GM18868 (cell line): ENCODE measurements at regions not wholly inside any gene's neighbourhood (a gene's known extent, or its start where the extent isn't known, plus 50 kb on each side); places are given as distances from the start of the nearest gene placed in this dataset.

Experiments used
- ATAC-seq: cut with Tn5 transposase; IDR thresholded peaks from one replicate; pipeline ENCODE4 v1.9.1; 2021; ENCODE audit warnings: mild to moderate bottlenecking, moderate library complexity; ENCODE audit not compliant: unreplicated experiment

- ATAC-seq, result no peak
These were observed 57.0 kb upstream of the MSN start for GRCh38 chrX:65610481-65610880.

- no peak for ATAC-seq
These were observed 57.4 kb upstream of the MSN start for GRCh38 chrX:65610040-65610439.

- no peak for ATAC-seq
These were observed 58.2 kb upstream of the MSN start for GRCh38 chrX:65609237-65609636.

GRCh38 chrX:65608026-65608425 lies 59.4 kb upstream of the MSN start:
- ATAC-seq, result no peak

- ATAC-seq, result peak; percentile 90
These were observed 60.2 kb upstream of the MSN start for GRCh38 chrX:65607070-65607742.

- no peak for ATAC-seq
These were observed 65.3 kb upstream of the MSN start for GRCh38 chrX:65602221-65602560.

GRCh38 chrX:65601530-65602220 lies 65.8 kb upstream of the MSN start:
- ATAC-seq, result peak; percentile 67

GRCh38 chrX:65601126-65601525 lies 66.3 kb upstream of the MSN start:
- no peak for ATAC-seq

GRCh38 chrX:65600106-65600505 lies 65.5 kb upstream of the LAS1L start:
- no peak for ATAC-seq

- ATAC-seq, result no peak
These were observed 64.1 kb upstream of the LAS1L start for GRCh38 chrX:65598559-65599147.

- peak; percentile 75 for ATAC-seq
These were observed 61.9 kb upstream of the LAS1L start for GRCh38 chrX:65596270-65597034.

GRCh38 chrX:65595460-65595876 lies 60.9 kb upstream of the LAS1L start:
- peak; percentile 72 for ATAC-seq

GRCh38 chrX:65591206-65591605 lies 56.6 kb upstream of the LAS1L start:
- no peak for ATAC-seq

GRCh38 chrX:65589304-65589703 lies 54.7 kb upstream of the LAS1L start:
- ATAC-seq, result no peak

GRCh38 chrX:65588795-65589194 lies 54.2 kb upstream of the LAS1L start:
- ATAC-seq, result no peak

- no peak for ATAC-seq
These were observed 53.3 kb upstream of the LAS1L start for GRCh38 chrX:65587616-65588526.

- ATAC-seq, result no peak
These were observed 51.9 kb upstream of the LAS1L start for GRCh38 chrX:65586491-65586890.

- peak; percentile 44 for ATAC-seq
These were observed 50.6 kb upstream of the LAS1L start for GRCh38 chrX:65585226-65585625.
